CD14-positive monocyte (primary cell): ENCODE measurements at regions not wholly inside any gene's neighbourhood (a gene's known extent, or its start where the extent isn't known, plus 50 kb on each side); places are given as distances from the start of the nearest gene placed in this dataset.

Source experiments
- DNase-seq, 3 donors: peaks; one replicate each; pipeline ENCODE4 v3.0.0-alpha.2; 2011 to 2022
- H2AFZ ChIP-seq: 2 replicates; pipeline ENCODE4 v1.6.0; 2012; ENCODE audit warnings: mild to moderate bottlenecking, low read depth, low read length, inconsistent platforms; ENCODE audit not compliant: insufficient read depth, poor library complexity, severe bottlenecking
- H3K27ac ChIP-seq, 2 donors: 1 replicate in 1 of 2; 2 replicates in 1 of 2; pipeline ENCODE4 v1.5.1; 2012 to 2013; ENCODE audit warnings: low read length in 2 of 2, control low read depth in 1 of 2, inconsistent platforms in 1 of 2, low read depth in 1 of 2, mild to moderate bottlenecking in 1 of 2
- H3K27me3 ChIP-seq, 2 donors: one replicate each; pipeline versions ENCODE4 v1.6.0 to v1.6.1; 2011 to 2013; ENCODE audit warnings: low read length in 2 of 2; ENCODE audit not compliant: control insufficient read depth in 2 of 2, insufficient read depth in 2 of 2
- H3K36me3 ChIP-seq, 2 donors: replicated peaks in 1 of 2; 1 replicate in 1 of 2; 2 replicates in 1 of 2; pipeline versions ENCODE4 v1.5.1 to v1.6.1; 2012 to 2013; ENCODE audit warnings: low read length in 2 of 2, control low read depth in 1 of 2, inconsistent platforms in 1 of 2, mild to moderate bottlenecking in 1 of 2; ENCODE audit not compliant: insufficient read depth in 2 of 2, control insufficient read depth in 1 of 2
- H3K4me1 ChIP-seq, 2 donors: 1 replicate in 1 of 2; 2 replicates in 1 of 2; pipeline versions ENCODE4 v1.5.1 to v1.6.1; 2012 to 2013; ENCODE audit warnings: low read length in 2 of 2, control low read depth in 1 of 2, inconsistent platforms in 1 of 2, mild to moderate bottlenecking in 1 of 2, moderate library complexity in 1 of 2; ENCODE audit not compliant: insufficient read depth in 2 of 2, control insufficient read depth in 1 of 2
- H3K4me2 ChIP-seq: replicated peaks from 2 replicates; pipeline ENCODE3; 2012; ENCODE audit warnings: low read length, moderate library complexity, mild to moderate bottlenecking; ENCODE audit not compliant: poor library complexity, severe bottlenecking; ENCODE audit errors: extremely low read depth
- H3K4me3 ChIP-seq, 3 experiments: fragments of 200-600 bp in 1 of 3; sonication (generic) in 1 of 3; replicated peaks in 1 of 3; 1 replicate in 2 of 3; 2 replicates in 1 of 3; pipeline ENCODE4 v1.5.1; 2011 to 2013; ENCODE audit warnings: low read length in 3 of 3, mild to moderate bottlenecking in 3 of 3, control low read depth in 2 of 3, low read depth in 2 of 3, inconsistent platforms in 1 of 3, moderate library complexity in 1 of 3
- H3K79me2 ChIP-seq: 2 replicates; pipeline ENCODE4 v1.6.0; 2012; ENCODE audit warnings: mild to moderate bottlenecking, control low read depth, inconsistent platforms, low read length, moderate library complexity; ENCODE audit not compliant: insufficient read depth
- H3K9ac ChIP-seq: 2 replicates; pipeline ENCODE4 v1.6.0; 2017; ENCODE audit warnings: low read length, mild to moderate bottlenecking; ENCODE audit not compliant: insufficient read depth, poor library complexity, severe bottlenecking
- H3K9me3 ChIP-seq, 2 donors: replicated peaks in 1 of 2; 1 replicate in 1 of 2; 2 replicates in 1 of 2; pipeline versions ENCODE4 v1.5.1 to v1.6.1; 2012 to 2013; ENCODE audit warnings: low read length in 2 of 2, control low read depth in 1 of 2; ENCODE audit not compliant: control insufficient read depth in 1 of 2, insufficient read depth in 1 of 2
- H4K20me1 ChIP-seq: 2 replicates; pipeline ENCODE4 v1.6.0; 2012; ENCODE audit warnings: mild to moderate bottlenecking, low read length, control low read depth, moderate library complexity; ENCODE audit not compliant: insufficient read depth
- H3K27ac Mint-ChIP-seq, 7 donors: one replicate each; pipeline ENCODE4 v1.8.0; 2020; ENCODE audit warnings: mild to moderate bottlenecking in 7 of 7, mixed read lengths in 7 of 7, moderate library complexity in 6 of 7, inconsistent platforms in 2 of 7
- H3K27me3 Mint-ChIP-seq, 3 donors: one replicate each; pipeline ENCODE4 v1.8.0; 2021 to 2022; ENCODE audit warnings: low read depth in 3 of 3, mild to moderate bottlenecking in 3 of 3, mixed read lengths in 3 of 3, moderate library complexity in 3 of 3, inconsistent platforms in 1 of 3
- H3K36me3 Mint-ChIP-seq, 2 donors: one replicate each; pipeline ENCODE4 v1.8.0; 2020; ENCODE audit warnings: mixed read lengths in 2 of 2, inconsistent platforms in 1 of 2, mild to moderate bottlenecking in 1 of 2
- H3K4me1 Mint-ChIP-seq: one replicate; pipeline ENCODE4 v1.8.0; 2020; ENCODE audit warnings: mild to moderate bottlenecking, mixed read lengths
- H3K4me3 Mint-ChIP-seq, 2 donors: one replicate each; pipeline ENCODE4 v1.8.0; 2020; ENCODE audit warnings: mild to moderate bottlenecking in 2 of 2, mixed read lengths in 2 of 2, moderate library complexity in 1 of 2
- H3K9me3 Mint-ChIP-seq, 7 donors: one replicate each; pipeline ENCODE4 v1.8.0; 2020 to 2022; ENCODE audit warnings: mixed read lengths in 7 of 7, mild to moderate bottlenecking in 6 of 7, moderate library complexity in 6 of 7, inconsistent platforms in 2 of 7
- WGBS: methylation state at CpG from one replicate; pipeline ENCODE4 v1.1.5; 2013; ENCODE audit warnings: missing lambda C conversion rate; ENCODE audit not compliant: insufficient coverage; 5-methylcytosine and 5-hydroxymethylcytosine counted together
- intact Hi-C, 2 donors: fragments of 100-400 bp; cut with micrococcal nuclease; formaldehyde crosslinking; loops; one replicate each; pipeline versions ENCODE4 v1.15.0 to v1.15.1; 2023
- TF ChIP-seq, protein P1 (sequence below): fragments of 200-600 bp; IDR thresholded peaks from one replicate; pipeline ENCODE4 v1.8.0; 2022; ENCODE audit warnings: antibody characterized with exemption, mild to moderate bottlenecking

DNA sequence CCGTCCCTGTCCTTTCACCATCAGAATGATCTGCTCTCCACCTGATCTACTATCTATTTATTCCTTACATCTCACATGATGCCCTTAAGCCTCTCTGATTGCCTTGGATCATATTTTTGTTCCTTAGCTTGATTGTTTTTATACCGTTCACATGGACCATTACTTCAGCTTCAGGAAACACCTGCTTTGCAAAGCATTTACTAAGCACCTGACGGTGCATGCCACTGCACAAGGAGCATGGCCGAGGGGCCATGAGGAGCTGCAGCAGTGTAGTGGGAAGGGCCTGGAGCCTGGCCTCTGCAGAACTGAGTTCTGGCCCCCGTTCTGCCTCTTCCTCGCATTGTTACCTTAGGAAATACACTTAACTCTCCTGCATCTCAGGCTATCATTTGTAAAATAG lies 124.1 kb upstream of the NDUFV2 start:
- Histone ChIP-seq H3K27me3 (no peaks in the 10 kb centered on the region), H3K27ac (no peak overlapping the region), H3K4me2 (no peak overlapping the region), H3K4me1 (no peaks in the 10 kb centered on the region), H3K36me3 (no peaks in the 10 kb centered on the region), H2AFZ (peak overlapping the region; percentile 41), H3K4me3 (no peak overlapping the region), H3K9me3 (no peaks in the 10 kb centered on the region), H3K9ac (no peak overlapping the region), H3K79me2 (no peaks in the 10 kb centered on the region), H4K20me1 (no peaks in the 10 kb centered on the region)
- Mint-ChIP-seq H3K27me3 (peaks cover 2 to 4% (median 4%) of the 10 kb centered on the region in 3 donors), H3K4me3 (no peak overlapping the region), H3K36me3 (no peaks in the 10 kb centered on the region), H3K27ac (no peak overlapping the region), H3K4me1 (no peaks in the 10 kb centered on the region), H3K9me3 (peaks cover 0 to 8% (median 4%) of the 10 kb centered on the region in 7 donors)
- WGBS, result 45% methylated on average over 3 of the region's 6 CpGs
- DNase-seq, result no peak
- TF ChIP-seq, protein P1, sequence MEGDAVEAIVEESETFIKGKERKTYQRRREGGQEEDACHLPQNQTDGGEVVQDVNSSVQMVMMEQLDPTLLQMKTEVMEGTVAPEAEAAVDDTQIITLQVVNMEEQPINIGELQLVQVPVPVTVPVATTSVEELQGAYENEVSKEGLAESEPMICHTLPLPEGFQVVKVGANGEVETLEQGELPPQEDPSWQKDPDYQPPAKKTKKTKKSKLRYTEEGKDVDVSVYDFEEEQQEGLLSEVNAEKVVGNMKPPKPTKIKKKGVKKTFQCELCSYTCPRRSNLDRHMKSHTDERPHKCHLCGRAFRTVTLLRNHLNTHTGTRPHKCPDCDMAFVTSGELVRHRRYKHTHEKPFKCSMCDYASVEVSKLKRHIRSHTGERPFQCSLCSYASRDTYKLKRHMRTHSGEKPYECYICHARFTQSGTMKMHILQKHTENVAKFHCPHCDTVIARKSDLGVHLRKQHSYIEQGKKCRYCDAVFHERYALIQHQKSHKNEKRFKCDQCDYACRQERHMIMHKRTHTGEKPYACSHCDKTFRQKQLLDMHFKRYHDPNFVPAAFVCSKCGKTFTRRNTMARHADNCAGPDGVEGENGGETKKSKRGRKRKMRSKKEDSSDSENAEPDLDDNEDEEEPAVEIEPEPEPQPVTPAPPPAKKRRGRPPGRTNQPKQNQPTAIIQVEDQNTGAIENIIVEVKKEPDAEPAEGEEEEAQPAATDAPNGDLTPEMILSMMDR, result no peak
- intact Hi-C loops, result no loop called here

DNA sequence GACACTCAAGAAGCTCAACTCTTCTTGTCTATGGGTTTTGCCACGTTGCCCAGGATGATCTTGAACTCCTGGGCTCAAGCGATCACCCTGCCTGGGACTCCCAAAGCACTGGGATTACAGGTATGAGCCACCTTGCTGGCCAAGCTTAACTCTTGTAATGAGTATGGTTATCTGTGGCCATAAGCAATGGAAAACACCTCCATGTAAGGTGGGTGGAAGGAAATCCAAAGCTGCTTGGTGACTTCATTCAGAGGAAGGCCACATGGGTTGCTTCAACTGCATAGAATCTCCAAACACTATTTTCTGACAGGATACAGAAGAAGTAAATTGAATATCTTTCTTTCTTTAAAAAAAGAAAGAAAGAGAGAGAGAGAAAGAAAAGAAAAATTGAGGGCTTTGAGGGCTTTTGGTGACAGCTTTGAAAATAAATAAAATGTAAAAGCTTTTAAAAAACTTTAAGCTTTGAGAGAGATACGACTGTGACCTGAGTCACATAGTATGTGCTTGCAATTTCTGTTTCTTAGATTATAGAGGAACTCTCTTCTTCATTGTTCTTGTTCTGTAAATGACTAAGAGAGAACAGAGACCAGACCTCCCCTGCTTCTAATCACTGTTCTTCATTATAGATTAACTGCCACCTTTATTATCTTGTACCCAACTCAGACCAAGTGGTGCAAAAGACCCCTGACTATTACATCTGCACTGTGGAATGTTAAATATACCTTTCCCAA lies 123.1 kb upstream of the NDUFV2 start:
- H3K4me3 ChIP-seq, result no peak overlapping the region
- no peaks in the 10 kb centered on the region for H3K9me3 ChIP-seq
- H2AFZ ChIP-seq, result no peak overlapping the region
- no peak for DNase-seq
- intact Hi-C loops, result no loop called here
- H3K27ac ChIP-seq, result no peak overlapping the region
- no peak overlapping the region for H3K9ac ChIP-seq
- Mint-ChIP-seq H3K36me3 (no peaks in the 10 kb centered on the region), H3K4me1 (no peaks in the 10 kb centered on the region), H3K27me3 (peaks cover 0 to 2% (median 2%) of the 10 kb centered on the region in 3 donors), H3K9me3 (peaks cover 0 to 2% (median 0%) of the 10 kb centered on the region in 7 donors), H3K4me3 (no peak overlapping the region), H3K27ac (no peak overlapping the region)
- no peaks in the 10 kb centered on the region for H3K36me3 ChIP-seq
- no peaks in the 10 kb centered on the region for H3K27me3 ChIP-seq
- WGBS, result 80% methylated on average over 1 of the region's 3 CpGs
- no peaks in the 10 kb centered on the region for H4K20me1 ChIP-seq
- no peaks in the 10 kb centered on the region for H3K4me1 ChIP-seq
- no peaks in the 10 kb centered on the region for H3K79me2 ChIP-seq
- H3K4me2 ChIP-seq, result no peak overlapping the region
- TF ChIP-seq, protein P1, result no peak
